CD1c-positive myeloid dendritic cell (primary cell): ENCODE measurements at regions not wholly inside any gene's neighbourhood (a gene's known extent, or its start where the extent isn't known, plus 50 kb on each side); places are given as distances from the start of the nearest gene placed in this dataset.
"Not testable (repeated sequence)": the region's sequence is repeated elsewhere in the genome, so short reads cannot be mapped to it uniquely, and the experiment has no call there.

Experiments
- DNase-seq: peaks from one replicate; pipeline ENCODE4 v3.0.0-alpha.2; 2016; ENCODE audit errors: extremely low spot score

- no peak for DNase-seq
Observed at GRCh38 chr2:149806651-149807050, 219.1 kb upstream of the MMADHC start.

- no peak for DNase-seq
Observed at GRCh38 chr2:149800624-149801542, 213.3 kb upstream of the MMADHC start.

- DNase-seq = no peak
Observed at GRCh38 chr2:149799013-149799705, 211.6 kb upstream of the MMADHC start.

GRCh38 chr2:149797030-149797429 is 209.5 kb upstream of the MMADHC start:
- no peak for DNase-seq

- DNase-seq = no peak
Observed at GRCh38 chr2:149789549-149789948, 202.0 kb upstream of the MMADHC start.

GRCh38 chr2:149787206-149787605 is 199.6 kb upstream of the MMADHC start:
- no peak for DNase-seq

GRCh38 chr2:149783284-149783683 is 195.7 kb upstream of the MMADHC start:
- DNase-seq = no peak

GRCh38 chr2:149782572-149782971 is 195.0 kb upstream of the MMADHC start:
- no peak for DNase-seq

GRCh38 chr2:149781263-149781808 is 193.8 kb upstream of the MMADHC start:
- no peak for DNase-seq

- no peak for DNase-seq
Observed at GRCh38 chr2:149773006-149773405, 185.4 kb upstream of the MMADHC start.

GRCh38 chr2:149768320-149768799 is 180.8 kb upstream of the MMADHC start:
- no peak for DNase-seq

- DNase-seq = no peak
Observed at GRCh38 chr2:149767516-149767974, 180.0 kb upstream of the MMADHC start.

GRCh38 chr2:149766339-149766738 is 178.8 kb upstream of the MMADHC start:
- DNase-seq = no peak

- no peak for DNase-seq
Observed at GRCh38 chr2:149765636-149766035, 178.1 kb upstream of the MMADHC start.

GRCh38 chr2:149765003-149765402 is 177.4 kb upstream of the MMADHC start:
- DNase-seq = no peak

- no peak for DNase-seq
Observed at GRCh38 chr2:149763358-149763757, 175.8 kb upstream of the MMADHC start.

GRCh38 chr2:149761611-149762010 is 174.0 kb upstream of the MMADHC start:
- DNase-seq = no peak

GRCh38 chr2:149759382-149759781 is 171.8 kb upstream of the MMADHC start:
- not testable (repeated sequence) for DNase-seq

- DNase-seq = not testable (repeated sequence)
Observed at GRCh38 chr2:149754722-149755121, 167.1 kb upstream of the MMADHC start.

GRCh38 chr2:149747456-149747855 is 159.9 kb upstream of the MMADHC start:
- DNase-seq = no peak

GRCh38 chr2:149745396-149746230 is 158.0 kb upstream of the MMADHC start:
- no peak for DNase-seq

GRCh38 chr2:149744865-149745264 is 157.3 kb upstream of the MMADHC start:
- no peak for DNase-seq
